ENCODE measurements at regions not wholly inside any gene's neighbourhood (a gene's known extent, or its start where the extent isn't known, plus 50 kb on each side); places are given as distances from the start of the nearest gene placed in this dataset.

DNA sequence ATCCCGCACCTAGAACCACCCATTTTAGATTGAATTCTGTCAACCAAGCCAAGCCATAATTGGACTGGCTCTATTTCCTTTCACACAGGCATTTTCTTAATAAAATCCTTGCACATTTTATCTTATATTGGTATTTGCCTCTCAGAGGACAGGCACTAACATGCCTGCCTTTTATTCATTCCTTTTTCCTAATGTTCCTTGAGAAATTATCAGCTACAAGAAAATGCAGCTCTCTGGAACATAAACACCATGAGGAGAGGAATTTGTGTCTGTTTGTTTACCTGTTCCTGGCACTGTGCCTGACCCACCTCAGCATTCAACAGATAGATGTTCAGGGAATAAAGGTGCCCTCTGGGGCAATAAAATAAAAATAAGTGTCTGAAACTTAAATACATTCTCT lies 116.2 kb downstream of the PDHA2 start:
- TF ChIP-seq REST (IDR thresholded peaks at IDR 0.05; ENCODE audit: insufficient replicate concordance, low read depth) (no peak), SPI1 (IDR thresholded peaks at IDR 0.05; ENCODE audit: borderline replicate concordance, low read depth) (no peak), GABPA (IDR thresholded peaks at IDR 0.05; ENCODE audit: low read depth) (no peak), POLR2AphosphoS5 (IDR thresholded peaks at IDR 0.05; ENCODE audit: low read depth) (no peak)
- TF ChIP-seq, protein P1, sequence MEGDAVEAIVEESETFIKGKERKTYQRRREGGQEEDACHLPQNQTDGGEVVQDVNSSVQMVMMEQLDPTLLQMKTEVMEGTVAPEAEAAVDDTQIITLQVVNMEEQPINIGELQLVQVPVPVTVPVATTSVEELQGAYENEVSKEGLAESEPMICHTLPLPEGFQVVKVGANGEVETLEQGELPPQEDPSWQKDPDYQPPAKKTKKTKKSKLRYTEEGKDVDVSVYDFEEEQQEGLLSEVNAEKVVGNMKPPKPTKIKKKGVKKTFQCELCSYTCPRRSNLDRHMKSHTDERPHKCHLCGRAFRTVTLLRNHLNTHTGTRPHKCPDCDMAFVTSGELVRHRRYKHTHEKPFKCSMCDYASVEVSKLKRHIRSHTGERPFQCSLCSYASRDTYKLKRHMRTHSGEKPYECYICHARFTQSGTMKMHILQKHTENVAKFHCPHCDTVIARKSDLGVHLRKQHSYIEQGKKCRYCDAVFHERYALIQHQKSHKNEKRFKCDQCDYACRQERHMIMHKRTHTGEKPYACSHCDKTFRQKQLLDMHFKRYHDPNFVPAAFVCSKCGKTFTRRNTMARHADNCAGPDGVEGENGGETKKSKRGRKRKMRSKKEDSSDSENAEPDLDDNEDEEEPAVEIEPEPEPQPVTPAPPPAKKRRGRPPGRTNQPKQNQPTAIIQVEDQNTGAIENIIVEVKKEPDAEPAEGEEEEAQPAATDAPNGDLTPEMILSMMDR (IDR thresholded peaks at IDR 0.05; ENCODE audit: insufficient read depth, low read length) = no peak
- Histone ChIP-seq H3K27ac (replicated peaks) (no peak overlapping the region), H3K27me3 (ENCODE audit: insufficient read depth, poor library complexity, severe bottlenecking) (no peaks in the 10 kb centered on the region), H3K4me3 (replicated peaks; ENCODE audit: insufficient read depth, low read length) (no peak overlapping the region)
- DNase-seq (ENCODE audit: low read depth in 1 of 2, low spot score in 1 of 2) = no peak

- Histone ChIP-seq H3K27me3 (ENCODE audit: insufficient read depth, poor library complexity, severe bottlenecking) (no peaks in the 10 kb centered on the region), H3K4me3 (replicated peaks; ENCODE audit: insufficient read depth, low read length) (no peak overlapping the region), H3K27ac (replicated peaks) (no peak overlapping the region)
- no peak for DNase-seq (ENCODE audit: low read depth in 1 of 2, low spot score in 1 of 2)
- no peak for TF ChIP-seq POLR2AphosphoS5 (IDR thresholded peaks at IDR 0.05; ENCODE audit: low read depth)
- TF ChIP-seq, protein P1 (IDR thresholded peaks at IDR 0.05; ENCODE audit: insufficient read depth, low read length) = no peak
- TF ChIP-seq REST (IDR thresholded peaks at IDR 0.05; ENCODE audit: insufficient replicate concordance, low read depth) = no peak
- no peak for TF ChIP-seq GABPA (IDR thresholded peaks at IDR 0.05; ENCODE audit: low read depth)
- TF ChIP-seq SPI1 (IDR thresholded peaks at IDR 0.05; ENCODE audit: borderline replicate concordance, low read depth) = no peak
Measured at GRCh38 chr4:95957054-95957453, 117.2 kb downstream of the PDHA2 start.

DNA sequence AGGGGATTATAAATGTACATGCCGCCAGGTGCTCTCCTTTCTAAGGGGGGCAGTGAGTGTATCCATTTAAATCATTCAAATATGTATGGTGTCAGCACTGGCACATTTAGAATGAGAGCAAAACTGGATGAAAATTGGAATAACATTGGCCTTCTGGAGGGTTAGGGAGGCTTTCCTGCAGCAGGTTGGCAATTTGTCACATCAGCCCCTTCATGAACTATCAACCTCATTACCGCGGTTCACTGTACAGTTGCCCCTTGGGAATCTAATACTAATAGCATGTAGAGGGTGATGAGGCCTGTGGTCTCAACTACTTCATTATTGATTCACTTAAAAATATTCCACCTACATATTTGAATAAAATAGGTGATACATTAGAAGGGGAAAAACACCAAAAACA lies 117.9 kb downstream of the PDHA2 start:
- DNase-seq (ENCODE audit: low read depth in 1 of 2, low spot score in 1 of 2) = no peak
- TF ChIP-seq SPI1 (IDR thresholded peaks at IDR 0.05; ENCODE audit: borderline replicate concordance, low read depth) (no peak), GABPA (IDR thresholded peaks at IDR 0.05; ENCODE audit: low read depth) (no peak), REST (IDR thresholded peaks at IDR 0.05; ENCODE audit: insufficient replicate concordance, low read depth) (no peak), POLR2AphosphoS5 (IDR thresholded peaks at IDR 0.05; ENCODE audit: low read depth) (no peak)
- TF ChIP-seq, protein P1 (IDR thresholded peaks at IDR 0.05; ENCODE audit: insufficient read depth, low read length) = no peak

More for the DNA sequence above, 117.9 kb downstream of the PDHA2 start:
- H3K27me3 ChIP-seq (ENCODE audit: insufficient read depth, poor library complexity, severe bottlenecking) = no peaks in the 10 kb centered on the region
- H3K4me3 ChIP-seq (replicated peaks; ENCODE audit: insufficient read depth, low read length) = no peak overlapping the region
- no peak overlapping the region for H3K27ac ChIP-seq (replicated peaks)

Data from HL-60 (cell line).